GM19395 (cell line): ENCODE measurements at regions not wholly inside any gene's neighbourhood (a gene's known extent, or its start where the extent isn't known, plus 50 kb on each side); places are given as distances from the start of the nearest gene placed in this dataset.

Source experiments
- ATAC-seq: cut with Tn5 transposase; IDR thresholded peaks from one replicate; pipeline ENCODE4 v1.9.1; 2021; ENCODE audit warnings: mild to moderate bottlenecking, moderate library complexity; ENCODE audit not compliant: unreplicated experiment

GRCh38 chr13:81493144-81493543, 1152.2 kb upstream of the SPRY2 start:
- ATAC-seq: no peak

- ATAC-seq: no peak
Observed at GRCh38 chr13:81492449-81492848, 1151.5 kb upstream of the SPRY2 start.

GRCh38 chr13:81488021-81488420, 1147.1 kb upstream of the SPRY2 start:
- ATAC-seq: no peak

GRCh38 chr13:81487151-81487550, 1146.2 kb upstream of the SPRY2 start:
- ATAC-seq: no peak

GRCh38 chr13:81480634-81481033, 1139.7 kb upstream of the SPRY2 start:
- no peak for ATAC-seq

- ATAC-seq: no peak
Observed at GRCh38 chr13:81473366-81473899, 1132.5 kb upstream of the SPRY2 start.

- ATAC-seq: no peak
Observed at GRCh38 chr13:81458170-81458569, 1117.2 kb upstream of the SPRY2 start.

GRCh38 chr13:81446441-81446840, 1105.5 kb upstream of the SPRY2 start:
- no peak for ATAC-seq

- ATAC-seq: no peak
Observed at GRCh38 chr13:81442904-81443303, 1102.0 kb upstream of the SPRY2 start.

GRCh38 chr13:81425286-81425685, 1084.4 kb upstream of the SPRY2 start:
- no peak for ATAC-seq

- ATAC-seq: no peak
Observed at GRCh38 chr13:81409284-81409683, 1068.4 kb upstream of the SPRY2 start.

- ATAC-seq: no peak
Observed at GRCh38 chr13:81408647-81409046, 1067.7 kb upstream of the SPRY2 start.

- ATAC-seq: peak; percentile 84
Observed at GRCh38 chr13:81406639-81407292, 1065.8 kb upstream of the SPRY2 start.

- no peak for ATAC-seq
Observed at GRCh38 chr13:81406022-81406421, 1065.1 kb upstream of the SPRY2 start.

- ATAC-seq: no peak
Observed at GRCh38 chr13:81396192-81396591, 1055.3 kb upstream of the SPRY2 start.

GRCh38 chr13:81395368-81395767, 1054.4 kb upstream of the SPRY2 start:
- ATAC-seq: no peak

GRCh38 chr13:81394640-81395039, 1053.7 kb upstream of the SPRY2 start:
- no peak for ATAC-seq

GRCh38 chr13:81393721-81394120, 1052.8 kb upstream of the SPRY2 start:
- no peak for ATAC-seq

GRCh38 chr13:81393110-81393509, 1052.2 kb upstream of the SPRY2 start:
- ATAC-seq: no peak

- ATAC-seq: no peak
Observed at GRCh38 chr13:81388400-81388799, 1047.5 kb upstream of the SPRY2 start.

GRCh38 chr13:81383444-81383843, 1042.5 kb upstream of the SPRY2 start:
- ATAC-seq: no peak

- no peak for ATAC-seq
Observed at GRCh38 chr13:81382246-81382645, 1041.3 kb upstream of the SPRY2 start.

- no peak for ATAC-seq
Observed at GRCh38 chr13:81381560-81381959, 1040.6 kb upstream of the SPRY2 start.
